ENCODE measurements at regions not wholly inside any gene's neighbourhood (a gene's known extent, or its start where the extent isn't known, plus 50 kb on each side); places are given as distances from the start of the nearest gene placed in this dataset.

DNA sequence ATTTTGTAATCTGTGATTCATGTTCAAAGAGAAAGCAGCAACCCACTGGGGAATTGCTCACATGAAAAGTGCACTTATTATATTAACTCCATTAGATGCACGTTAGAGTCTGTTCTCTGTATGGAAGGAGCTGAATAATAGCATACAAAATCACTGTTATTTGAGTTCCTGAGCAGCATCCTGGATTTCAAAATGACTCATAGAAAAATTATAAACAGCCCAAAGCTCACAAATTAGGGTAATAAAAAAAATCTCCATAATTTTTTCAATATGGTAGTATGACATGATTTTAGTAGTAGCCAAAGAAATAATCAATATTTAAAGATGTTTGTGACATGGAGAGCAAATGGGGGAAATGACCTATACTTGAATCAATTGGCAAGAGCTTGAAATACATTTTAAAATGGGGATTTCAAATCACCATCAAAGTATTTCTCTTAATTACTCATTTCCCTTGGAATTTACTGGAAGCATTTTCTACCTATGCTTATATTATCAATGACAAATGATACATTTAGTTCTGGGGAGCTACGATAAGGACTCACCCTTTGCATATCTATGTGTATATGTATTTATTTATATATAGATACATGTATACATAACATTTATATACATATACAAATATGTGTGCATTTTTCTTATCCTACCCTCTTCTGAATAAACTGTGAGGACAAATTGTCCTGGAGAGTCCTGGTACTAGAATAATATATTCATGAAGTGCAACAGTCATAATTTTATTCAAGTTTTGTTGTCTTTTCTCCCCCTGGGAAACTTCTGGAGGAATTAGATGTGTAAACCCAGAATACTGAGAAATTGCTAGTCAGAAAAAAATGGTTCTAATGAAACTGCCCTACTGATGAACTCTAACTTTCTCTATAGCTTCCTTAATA lies 116.3 kb downstream of the RPL22L1 start:
- peak in 1 of 2 donors; percentile 59 for DNase-seq (ENCODE audit: low read depth in 2 of 2)

GRCh38 chr3:170752571-170753155 lies 117.3 kb downstream of the RPL22L1 start:
- no peak for DNase-seq (ENCODE audit: low read depth in 2 of 2)

DNA sequence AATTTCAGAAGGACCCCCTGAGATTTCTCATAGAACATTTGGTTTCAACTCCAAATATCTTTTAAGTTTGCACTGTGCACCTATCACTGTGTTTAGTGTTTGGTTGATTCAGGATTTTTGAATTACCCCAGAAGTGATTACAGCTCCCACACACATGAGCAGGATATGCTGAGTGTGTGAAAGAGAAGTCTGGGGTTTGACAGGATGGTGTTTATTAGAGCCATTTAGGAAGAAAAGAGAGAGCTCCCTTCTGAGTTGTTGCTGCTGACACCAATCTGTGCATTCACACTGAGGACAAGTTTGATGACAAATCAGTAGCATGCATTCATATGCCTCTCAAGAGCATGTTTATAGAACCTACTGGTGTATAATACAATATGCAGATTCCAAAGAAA lies 118.1 kb downstream of the RPL22L1 start:
- peak in 1 of 2 donors; percentile 48 for DNase-seq (ENCODE audit: low read depth in 2 of 2)

GRCh38 chr3:170751083-170751898 lies 118.7 kb downstream of the RPL22L1 start:
- DNase-seq (ENCODE audit: low read depth in 2 of 2): peak; percentile 44 to 92

GRCh38 chr3:170750478-170750830 lies 119.5 kb downstream of the RPL22L1 start:
- no peak for DNase-seq (ENCODE audit: low read depth in 2 of 2)

DNA sequence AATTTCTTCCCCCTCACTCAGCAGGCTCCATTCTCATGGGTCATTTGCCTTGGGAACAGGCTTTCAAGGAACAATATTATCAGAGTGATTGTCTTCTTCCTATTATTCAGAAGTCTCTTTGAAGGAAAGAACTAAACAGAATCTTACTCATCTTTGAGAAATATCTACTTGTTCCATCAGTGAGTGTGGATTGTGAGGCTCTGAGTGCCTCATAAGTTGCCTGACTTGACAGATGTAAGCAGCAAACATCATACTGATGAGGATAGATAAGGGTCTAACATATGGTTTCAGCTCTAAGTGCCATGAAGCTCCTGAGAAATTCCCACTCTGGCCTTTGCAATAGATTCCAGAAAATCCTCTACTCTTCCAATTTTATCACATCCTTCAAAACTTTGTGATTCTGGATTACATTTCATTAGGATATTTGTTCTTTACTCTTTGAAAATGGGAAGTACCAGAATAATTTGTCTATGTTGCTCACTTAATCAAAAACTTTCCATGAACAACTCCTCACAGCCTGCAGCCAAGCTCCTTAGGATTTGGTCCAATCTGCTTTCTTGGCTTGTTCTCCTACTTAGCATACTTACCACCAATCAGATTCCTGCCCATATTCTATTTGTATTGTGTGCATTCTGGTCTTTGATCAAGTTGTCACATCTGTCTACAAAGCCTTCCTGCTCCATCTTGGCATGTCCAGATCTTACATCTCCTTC lies 120.1 kb downstream of the RPL22L1 start:
- DNase-seq (ENCODE audit: low read depth in 2 of 2): no peak

DNA sequence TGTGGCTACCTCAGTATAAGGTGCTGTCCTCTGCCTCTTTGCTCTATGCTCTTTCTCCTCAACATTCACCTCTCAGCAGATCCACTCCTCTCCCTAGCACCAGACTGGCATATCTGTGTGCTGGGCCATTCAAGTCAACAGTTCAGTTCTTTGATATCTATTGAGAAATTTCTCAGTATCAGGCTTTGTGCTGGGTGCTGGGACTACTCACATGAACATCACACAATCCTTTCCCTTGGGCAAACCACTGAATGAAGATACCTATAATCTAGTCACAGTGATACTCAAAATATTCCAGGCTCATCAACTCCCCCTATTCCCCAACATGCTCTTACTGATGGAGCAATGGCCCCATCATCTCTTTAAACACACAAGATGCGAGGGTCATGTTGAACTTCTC lies 120.8 kb downstream of the RPL22L1 start:
- no peak for DNase-seq (ENCODE audit: low read depth in 2 of 2)

- no peak for DNase-seq (ENCODE audit: low read depth in 2 of 2)
Measured at GRCh38 chr3:170746175-170746942, 123.6 kb downstream of the RPL22L1 start.

DNA sequence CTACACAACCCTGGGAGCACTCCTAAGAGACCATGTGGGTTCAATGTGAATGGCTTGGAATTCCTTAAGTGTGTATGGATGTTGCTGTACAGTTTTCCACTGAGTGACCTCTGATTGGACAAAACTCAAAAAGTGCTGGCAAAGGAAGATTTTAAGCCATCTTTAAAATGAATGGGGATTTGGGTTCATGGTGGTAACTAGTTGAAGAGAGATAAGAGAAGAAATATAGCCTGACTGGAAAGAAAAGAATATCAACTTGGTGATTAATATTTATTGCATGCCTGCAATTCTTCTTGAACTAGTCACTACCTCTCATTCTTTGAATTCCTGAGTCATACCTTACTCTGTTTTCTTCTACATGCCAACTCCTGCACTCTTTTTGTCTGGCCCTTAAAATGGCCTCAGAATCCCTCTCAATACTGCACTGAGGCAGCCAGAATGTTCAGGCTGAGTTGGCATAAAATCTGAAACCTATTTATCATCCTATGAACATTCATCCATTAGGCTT lies 124.7 kb downstream of the RPL22L1 start:
- DNase-seq (ENCODE audit: low read depth in 2 of 2): peak in 1 of 2 donors; percentile 75

DNA sequence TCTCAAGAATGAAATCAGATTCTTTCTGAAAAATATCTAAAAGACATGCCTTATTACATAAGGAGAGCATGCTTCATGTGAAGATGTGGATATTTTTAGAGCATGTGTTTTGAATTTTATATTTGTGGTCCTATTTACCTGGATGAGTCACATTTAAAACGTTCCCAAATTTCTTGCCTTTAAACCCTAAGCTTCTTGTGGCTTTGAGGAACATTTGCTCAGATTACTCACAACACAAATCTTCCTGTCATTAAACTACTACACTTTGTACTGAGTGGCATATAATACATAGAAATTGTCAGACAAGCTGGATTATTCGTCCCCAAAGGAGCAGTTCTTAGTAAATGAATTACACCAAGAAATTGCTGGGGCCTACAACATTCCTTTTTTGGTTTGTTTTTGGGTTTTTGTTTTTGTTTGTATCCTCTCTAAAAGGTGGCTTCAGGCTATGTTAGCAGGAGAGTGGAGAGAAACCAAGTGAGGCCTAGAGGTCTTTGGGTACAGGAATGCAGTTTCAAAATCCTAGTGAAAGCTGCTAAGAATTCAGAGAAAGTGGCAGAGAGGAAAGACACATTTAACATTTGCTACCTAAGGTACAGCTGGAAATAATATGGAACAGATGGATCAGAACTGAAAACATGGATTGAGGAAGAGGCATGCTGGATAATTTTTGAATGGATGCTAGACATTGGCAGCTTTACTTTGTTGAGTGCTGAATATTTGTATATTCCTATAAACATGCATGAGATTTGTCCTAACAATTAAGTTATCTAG lies 128.1 kb downstream of the RPL22L1 start:
- DNase-seq (ENCODE audit: low read depth in 2 of 2): no peak

- DNase-seq (ENCODE audit: low read depth in 2 of 2): peak; percentile 36 to 69
Measured at GRCh38 chr3:170740726-170741591, 129.0 kb downstream of the RPL22L1 start.

DNA sequence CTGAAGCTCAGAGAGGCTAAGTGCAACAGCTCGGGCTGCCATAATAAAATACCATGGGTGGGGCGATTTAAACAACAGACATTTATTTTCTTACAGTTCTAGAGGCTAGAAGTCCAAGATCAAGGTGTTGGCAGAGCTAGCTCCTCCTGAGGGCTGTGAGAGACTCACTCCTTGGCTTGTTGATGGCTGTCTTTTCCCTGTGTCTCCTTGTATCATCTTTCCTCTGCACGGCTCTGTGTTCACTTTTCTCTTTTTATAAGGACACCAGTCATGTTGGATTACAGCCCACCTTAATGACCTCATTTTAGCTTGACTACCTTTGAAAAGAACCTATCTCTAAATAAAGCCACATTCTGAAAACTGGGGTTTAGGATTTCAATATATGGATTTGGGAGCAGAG lies 129.7 kb downstream of the RPL22L1 start:
- no peak for DNase-seq (ENCODE audit: low read depth in 2 of 2)

DNA sequence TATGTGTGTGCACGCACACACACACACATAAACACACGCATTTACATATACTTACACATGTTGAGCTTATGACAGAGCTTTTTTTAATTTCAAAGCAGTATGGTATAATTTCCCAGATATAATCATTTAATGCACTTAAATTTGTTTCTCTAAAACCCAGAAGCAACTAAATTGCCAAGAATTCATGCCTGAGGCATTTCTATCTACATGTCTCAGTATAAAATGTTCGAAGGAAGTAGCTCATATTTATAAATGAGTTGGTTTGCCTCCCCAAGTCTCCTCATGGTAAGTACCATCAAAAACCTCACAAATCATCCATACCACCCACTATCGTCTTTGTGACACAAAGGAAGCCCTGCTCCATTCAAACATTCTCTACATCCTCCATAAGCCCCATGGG lies 130.6 kb downstream of the RPL22L1 start:
- no peak for DNase-seq (ENCODE audit: low read depth in 2 of 2)

DNA sequence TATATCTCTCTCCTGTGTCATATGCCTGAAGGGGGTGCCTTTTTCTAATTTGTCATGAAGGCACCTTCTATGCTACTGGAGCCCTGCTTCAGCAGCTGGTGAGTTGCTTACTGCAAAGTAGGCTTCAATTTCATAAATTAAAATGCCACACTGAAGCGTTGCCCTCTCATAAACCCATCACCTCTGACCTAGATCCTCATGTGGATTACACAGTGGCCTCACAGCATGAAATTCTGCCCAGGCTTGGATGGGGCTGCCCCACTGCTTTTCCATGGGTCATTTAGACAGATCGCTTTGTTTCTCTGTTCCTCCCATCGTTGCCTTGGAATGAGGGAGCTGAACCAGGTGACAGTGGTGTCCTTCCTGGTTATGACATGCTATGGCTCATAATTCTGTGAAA lies 131.2 kb downstream of the RPL22L1 start:
- DNase-seq (ENCODE audit: low read depth in 2 of 2): no peak

DNA sequence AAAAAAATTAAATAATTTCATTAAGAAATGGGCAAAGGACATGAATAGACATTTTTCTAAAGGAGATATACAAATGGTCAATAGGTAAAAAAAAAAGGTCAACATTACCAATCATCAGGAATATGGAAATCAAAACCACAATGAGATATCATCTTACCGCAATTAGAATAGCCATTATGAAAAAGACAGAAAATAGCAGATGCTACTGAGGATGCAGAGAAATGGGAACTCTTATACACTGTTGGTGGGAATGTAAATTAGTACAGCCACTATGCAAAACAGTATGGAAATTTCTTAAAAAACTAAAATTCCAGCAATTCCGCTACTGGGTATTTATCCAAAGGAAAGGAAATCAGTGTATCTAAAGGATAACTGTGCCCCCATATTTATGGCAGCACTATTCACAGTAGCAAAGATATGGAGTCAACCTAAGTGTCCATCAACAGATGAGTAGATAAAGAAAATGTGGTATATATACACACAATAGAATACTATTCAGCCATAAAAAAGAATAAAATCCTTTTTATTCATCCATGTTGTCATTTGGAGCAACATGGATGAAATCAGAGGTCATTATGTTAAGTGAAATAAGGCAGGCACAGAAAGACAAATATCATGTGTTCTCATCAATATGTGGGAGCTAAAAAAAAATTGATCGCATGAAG lies 132.4 kb downstream of the RPL22L1 start:
- DNase-seq (ENCODE audit: low read depth in 2 of 2): no peak

- DNase-seq (ENCODE audit: low read depth in 2 of 2): no peak
Measured at GRCh38 chr3:170735821-170736220, 134.2 kb downstream of the RPL22L1 start.

DNA sequence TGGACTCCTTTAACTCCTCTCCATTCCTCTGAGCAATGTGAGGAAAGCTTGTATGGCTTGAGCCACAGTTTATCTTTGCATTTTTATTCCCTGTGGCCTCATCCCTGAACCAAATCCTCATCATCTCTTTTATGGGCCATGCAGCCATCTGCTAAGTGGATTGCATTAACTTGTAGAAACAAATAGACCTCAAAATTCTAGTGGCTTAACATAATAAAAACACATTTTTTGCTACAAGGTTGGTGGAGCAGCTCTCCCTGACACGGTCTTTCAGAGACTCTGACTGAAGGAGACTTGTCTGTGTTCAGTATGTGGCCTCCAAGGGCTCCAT lies 135.3 kb downstream of the RPL22L1 start:
- DNase-seq (ENCODE audit: low read depth in 2 of 2): no peak

DNA sequence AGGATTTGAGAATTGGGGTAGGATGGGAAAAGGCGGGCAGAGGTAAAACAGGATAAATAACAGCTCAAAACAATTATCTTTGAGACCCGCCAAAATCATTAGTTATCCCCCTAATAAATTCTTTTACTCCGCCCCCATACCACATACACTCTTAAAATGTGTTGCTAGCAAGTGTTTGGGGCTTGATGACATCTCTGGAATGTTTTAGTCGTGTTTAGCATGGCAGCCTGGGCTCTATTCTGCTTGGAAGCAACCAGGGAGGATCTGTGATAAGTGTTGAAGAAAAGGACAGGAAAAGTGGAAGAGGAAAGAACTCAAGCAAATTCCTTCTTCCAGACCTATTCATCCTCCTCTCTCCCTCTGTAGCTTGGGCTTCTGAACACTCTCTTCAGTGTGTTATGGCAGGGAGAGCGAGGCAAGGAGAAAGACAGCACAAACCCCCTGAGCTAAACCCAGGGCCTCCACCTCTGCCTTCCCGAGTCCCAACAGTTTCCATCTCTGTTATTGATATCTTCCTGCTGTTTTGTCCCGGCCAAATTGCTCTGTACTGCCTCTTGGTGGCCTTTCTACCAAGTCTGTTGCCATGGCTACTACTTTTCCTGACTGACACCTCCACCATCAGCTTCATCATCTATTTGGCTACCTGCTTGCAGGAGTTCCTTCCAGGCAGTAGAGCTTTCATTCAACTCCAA lies 135.8 kb downstream of the RPL22L1 start:
- DNase-seq (ENCODE audit: low read depth in 2 of 2): no peak

Measured in dermis microvascular lymphatic vessel endothelial cell (primary cell).